T-cell (primary cell): ENCODE measurements at regions not wholly inside any gene's neighbourhood (a gene's known extent, or its start where the extent isn't known, plus 50 kb on each side); places are given as distances from the start of the nearest gene placed in this dataset.
"Not testable (repeated sequence)": the region's sequence is repeated elsewhere in the genome, so short reads cannot be mapped to it uniquely, and the experiment has no call there.

Experiments used
- ATAC-seq, 4 experiments: fragments of 200-7000 bp in 3 of 4; fragments of 150-1000 bp in 1 of 4; cut with Tn5 transposase; replicated peaks in 1 of 4; 1 replicate in 3 of 4; 2 replicates in 1 of 4; pipeline ENCODE4 v1.10.0; 2021; ENCODE audit warnings: moderate library complexity in 3 of 4, mild to moderate bottlenecking in 2 of 4, moderate number of reproducible peaks in 1 of 4
- CTCF ChIA-PET, 2 donors: fragments of 300-600 bp; sonication (Branson Sonifier 250); formaldehyde crosslinking; loops; one replicate each; lab custom pipeline; 2022; ENCODE audit warnings: antibody characterized with exemption in 2 of 2; lab: Charles Lee
- POLR2A ChIA-PET, 2 donors: fragments of 300-600 bp; sonication (Branson Sonifier 250); formaldehyde crosslinking; loops; one replicate each; lab custom pipeline; 2022; ENCODE audit warnings: antibody characterized with exemption in 2 of 2; lab: Charles Lee
- DNase-seq, 35 experiments: peaks; one replicate each; pipeline versions ENCODE4 v3.0.0 to v3.0.0-alpha.2; 2013 to 2023
- H3K27ac ChIP-seq: one replicate; pipeline ENCODE4 v1.5.1; 2013; ENCODE audit warnings: low read length
- H3K27me3 ChIP-seq, 2 experiments: replicated peaks in 1 of 2; 1 replicate in 1 of 2; 2 replicates in 1 of 2; pipeline versions ENCODE4 v1.6.1 to v1.7.0; 2013; ENCODE audit warnings: low read length in 1 of 2, mixed read lengths in 1 of 2; ENCODE audit not compliant: control insufficient read depth in 2 of 2, insufficient read depth in 2 of 2; ENCODE audit errors: extremely low read depth in 1 of 2
- H3K36me3 ChIP-seq, 2 donors: 1 replicate in 1 of 2; 2 replicates in 1 of 2; pipeline versions ENCODE4 v1.6.1 to v1.7.0; 2013; ENCODE audit warnings: low read length in 1 of 2; ENCODE audit not compliant: control insufficient read depth in 2 of 2, insufficient read depth in 1 of 2; ENCODE audit errors: extremely low read depth in 1 of 2
- H3K4me1 ChIP-seq, 2 experiments: 1 replicate in 1 of 2; 2 replicates in 1 of 2; pipeline versions ENCODE4 v1.6.1 to v1.7.0; 2013; ENCODE audit warnings: low read length in 2 of 2, mixed read lengths in 1 of 2; ENCODE audit not compliant: insufficient read depth in 2 of 2, control insufficient read depth in 1 of 2; ENCODE audit errors: extremely low read depth in 1 of 2
- H3K4me3 ChIP-seq, 2 donors: 1 replicate in 1 of 2; 2 replicates in 1 of 2; pipeline versions ENCODE4 v1.5.1 to v1.7.0; 2013; ENCODE audit warnings: mild to moderate bottlenecking in 2 of 2, low read length in 1 of 2, moderate library complexity in 1 of 2; ENCODE audit not compliant: control insufficient read depth in 1 of 2; ENCODE audit errors: extremely low read depth in 1 of 2
- H3K9me3 ChIP-seq: 2 replicates; pipeline ENCODE4 v1.7.0; 2013
- H3K27ac Mint-ChIP-seq, 2 donors: one replicate each; pipeline ENCODE4 v1.8.0; 2020 to 2021; ENCODE audit warnings: mild to moderate bottlenecking in 2 of 2, mixed read lengths in 2 of 2
- H3K27me3 Mint-ChIP-seq, 2 donors: one replicate each; pipeline ENCODE4 v1.8.0; 2021 to 2022; ENCODE audit warnings: mixed read lengths in 2 of 2
- H3K36me3 Mint-ChIP-seq: one replicate; pipeline ENCODE4 v1.8.0; 2021; ENCODE audit warnings: mixed read lengths
- H3K4me1 Mint-ChIP-seq, 3 donors: one replicate each; pipeline ENCODE4 v1.8.0; 2020 to 2022; ENCODE audit warnings: mixed read lengths in 3 of 3, mild to moderate bottlenecking in 1 of 3
- H3K4me3 Mint-ChIP-seq, 3 donors: one replicate each; pipeline ENCODE4 v1.8.0; 2020 to 2022; ENCODE audit warnings: mild to moderate bottlenecking in 3 of 3, mixed read lengths in 3 of 3, moderate library complexity in 3 of 3
- H3K9me3 Mint-ChIP-seq, 3 donors: one replicate each; pipeline ENCODE4 v1.8.0; 2020 to 2022; ENCODE audit warnings: mixed read lengths in 3 of 3
- WGBS: methylation state at CpG from one replicate; pipeline ENCODE4 v1.1.5; 2013; ENCODE audit warnings: missing lambda C conversion rate; ENCODE audit not compliant: insufficient coverage; 5-methylcytosine and 5-hydroxymethylcytosine counted together

- Histone ChIP-seq H3K27ac (no peak overlapping the region), H3K36me3 (no peaks in the 10 kb centered on the region), H3K9me3 (no peaks in the 10 kb centered on the region), H3K4me3 (no peak overlapping the region), H3K27me3 (no peaks in the 10 kb centered on the region), H3K4me1 (no peaks in the 10 kb centered on the region)
- ATAC-seq (no peak), DNase-seq (no peak)
- ChIA-PET CTCF (no interaction called here), POLR2A (no interaction called here)
- Mint-ChIP-seq H3K4me1 (no peaks in the 10 kb centered on the region), H3K36me3 (no peaks in the 10 kb centered on the region), H3K9me3 (peaks cover 0 to 6% (median 0%) of the 10 kb centered on the region in 3 donors), H3K4me3 (no peak overlapping the region), H3K27ac (no peak overlapping the region), H3K27me3 (no peaks in the 10 kb centered on the region)
- no CpG with 5 or more reads among the region's 2 CpGs for WGBS
Observed at GRCh38 chr12:24668563-24668962, 280.3 kb downstream of the BCAT1 start.

GRCh38 chr12:24664161-24664880 lies 284.6 kb downstream of the BCAT1 start:
- no peak for ATAC-seq
- Mint-ChIP-seq H3K27me3 (peaks cover 2 to 6% of the 10 kb centered on the region in 2 donors), H3K4me3 (no peak overlapping the region), H3K9me3 (peaks cover 0 to 6% (median 0%) of the 10 kb centered on the region in 3 donors), H3K27ac (no peak overlapping the region), H3K36me3 (no peaks in the 10 kb centered on the region), H3K4me1 (no peaks in the 10 kb centered on the region)
- POLR2A ChIA-PET = no interaction called here
- no peak overlapping the region for H3K4me3 ChIP-seq
- DNase-seq = no peak
- CTCF ChIA-PET = no interaction called here
- no peaks in the 10 kb centered on the region for H3K36me3 ChIP-seq
- no peak overlapping the region for H3K27ac ChIP-seq
- H3K9me3 ChIP-seq = no peaks in the 10 kb centered on the region
- 90% methylated on average over 5 of the region's 9 CpGs for WGBS
- peaks cover 0 to 11% of the 10 kb centered on the region in 2 experiments for H3K27me3 ChIP-seq
- no peaks in the 10 kb centered on the region for H3K4me1 ChIP-seq

GRCh38 chr12:24661657-24662096 lies 287.2 kb downstream of the BCAT1 start:
- ChIA-PET CTCF (no interaction called here), POLR2A (no interaction called here)
- Mint-ChIP-seq H3K9me3 (peaks cover 0 to 3% (median 0%) of the 10 kb centered on the region in 3 donors), H3K4me1 (no peaks in the 10 kb centered on the region), H3K27ac (no peak overlapping the region), H3K27me3 (peaks cover 2 to 6% of the 10 kb centered on the region in 2 donors), H3K36me3 (no peaks in the 10 kb centered on the region), H3K4me3 (no peak overlapping the region)
- ATAC-seq (no peak), DNase-seq (peak in 1 of 35 experiments; percentile 12)
- no peaks in the 10 kb centered on the region for H3K9me3 ChIP-seq
- no peaks in the 10 kb centered on the region for H3K36me3 ChIP-seq
- no peaks in the 10 kb centered on the region for H3K4me1 ChIP-seq
- H3K27ac ChIP-seq = no peak overlapping the region
- H3K27me3 ChIP-seq = peaks cover 0 to 11% of the 10 kb centered on the region in 2 experiments
- 72% methylated on average over 4 of the region's 5 CpGs for WGBS
- H3K4me3 ChIP-seq = no peak overlapping the region

GRCh38 chr12:24659016-24659415 lies 289.9 kb downstream of the BCAT1 start:
- WGBS = no CpG with 5 or more reads among the region's 1 CpG

GRCh38 chr12:24654344-24654743 lies 294.6 kb downstream of the BCAT1 start:
- POLR2A ChIA-PET, H3K27me3 ChIP-seq, CTCF ChIA-PET, H3K27ac ChIP-seq, ATAC-seq, H3K9me3 Mint-ChIP-seq, H3K36me3 ChIP-seq, H3K4me3 Mint-ChIP-seq, H3K4me1 Mint-ChIP-seq, H3K4me1 ChIP-seq, H3K36me3 Mint-ChIP-seq, H3K27me3 Mint-ChIP-seq, H3K27ac Mint-ChIP-seq, DNase-seq, H3K9me3 ChIP-seq, H3K4me3 ChIP-seq: not testable (repeated sequence)
- WGBS = no CpG with 5 or more reads among the region's 4 CpGs

More at GRCh38 chr12:24659016-24659415, 289.9 kb downstream of the BCAT1 start:
- ATAC-seq = no peak
- Mint-ChIP-seq H3K4me3 (no peak overlapping the region), H3K36me3 (no peaks in the 10 kb centered on the region), H3K27ac (no peak overlapping the region), H3K9me3 (no peaks in the 10 kb centered on the region), H3K4me1 (no peaks in the 10 kb centered on the region), H3K27me3 (peaks cover 2 to 6% of the 10 kb centered on the region in 2 donors)
- Histone ChIP-seq H3K4me1 (no peaks in the 10 kb centered on the region), H3K27me3 (peaks cover 0 to 11% of the 10 kb centered on the region in 2 experiments), H3K36me3 (no peaks in the 10 kb centered on the region), H3K9me3 (no peaks in the 10 kb centered on the region), H3K4me3 (no peak overlapping the region), H3K27ac (no peak overlapping the region)
- no peak for DNase-seq
- ChIA-PET CTCF (no interaction called here), POLR2A (no interaction called here)

- H3K27me3 ChIP-seq = no peaks in the 10 kb centered on the region
- H3K36me3 Mint-ChIP-seq = no peaks in the 10 kb centered on the region
- H3K36me3 ChIP-seq = no peaks in the 10 kb centered on the region
- no peak overlapping the region for H3K4me3 ChIP-seq
- peaks cover 0 to 7% (median under 1%) of the 10 kb centered on the region in 3 donors for H3K9me3 Mint-ChIP-seq
- no peaks in the 10 kb centered on the region for H3K4me1 Mint-ChIP-seq
- ATAC-seq = no peak
- no peak overlapping the region for H3K27ac ChIP-seq
- CTCF ChIA-PET = no interaction called here
- POLR2A ChIA-PET = no interaction called here
- no peak overlapping the region for H3K27ac Mint-ChIP-seq
- no peak overlapping the region for H3K4me3 Mint-ChIP-seq
- no peaks in the 10 kb centered on the region for H3K4me1 ChIP-seq
- no peak for DNase-seq
- H3K9me3 ChIP-seq = no peaks in the 10 kb centered on the region
- WGBS = 69% methylated on average over 3 of the region's 4 CpGs
- no peaks in the 10 kb centered on the region for H3K27me3 Mint-ChIP-seq
Observed at GRCh38 chr12:24649634-24650033, 299.3 kb downstream of the BCAT1 start.
